ENCODE measurements at regions not wholly inside any gene's neighbourhood (a gene's known extent, or its start where the extent isn't known, plus 50 kb on each side); places are given as distances from the start of the nearest gene placed in this dataset.
"Not testable (repeated sequence)": the region's sequence is repeated elsewhere in the genome, so short reads cannot be mapped to it uniquely, and the experiment has no call there.

GRCh38 chr2:150136401-150136800 lies 351.1 kb downstream of the RND3 start:
- no peak for DNase-seq (ENCODE audit: low spot score)

- DNase-seq (ENCODE audit: low spot score) = no peak
These were observed 352.1 kb downstream of the RND3 start for GRCh38 chr2:150135223-150135883.

DNA sequence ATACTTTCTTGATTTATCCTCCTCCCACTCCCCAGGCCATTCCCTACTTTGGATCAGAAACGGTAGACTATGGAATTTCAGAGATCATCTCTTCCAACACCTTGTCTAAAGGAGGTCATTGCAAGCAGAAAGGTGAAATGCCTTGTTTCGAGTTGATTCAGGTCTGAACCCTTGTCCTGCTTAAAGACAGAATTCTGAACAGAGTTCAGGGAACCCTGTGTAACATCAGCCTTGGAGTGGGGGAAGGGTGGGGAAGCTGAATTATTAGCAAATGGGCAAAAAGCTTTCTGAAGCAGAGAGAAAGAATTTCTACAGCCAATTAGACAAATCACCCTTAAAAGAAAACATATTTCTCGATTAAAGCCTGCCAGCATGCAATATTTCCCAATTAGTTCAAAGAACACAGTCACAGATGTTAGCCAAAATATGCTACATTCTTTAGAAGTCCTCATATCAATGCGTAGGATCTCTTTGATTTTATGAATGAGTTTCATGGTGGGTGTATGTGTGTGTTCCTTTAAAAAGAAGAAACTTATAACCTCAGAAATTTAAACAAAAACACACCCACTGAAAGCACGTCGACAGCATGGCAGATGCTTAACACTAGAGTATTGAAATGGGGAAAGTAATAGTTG lies 353.1 kb downstream of the RND3 start:
- DNase-seq (ENCODE audit: low spot score) = no peak

- no peak for DNase-seq (ENCODE audit: low spot score)
These were observed 353.8 kb downstream of the RND3 start for GRCh38 chr2:150133623-150134022.

DNA sequence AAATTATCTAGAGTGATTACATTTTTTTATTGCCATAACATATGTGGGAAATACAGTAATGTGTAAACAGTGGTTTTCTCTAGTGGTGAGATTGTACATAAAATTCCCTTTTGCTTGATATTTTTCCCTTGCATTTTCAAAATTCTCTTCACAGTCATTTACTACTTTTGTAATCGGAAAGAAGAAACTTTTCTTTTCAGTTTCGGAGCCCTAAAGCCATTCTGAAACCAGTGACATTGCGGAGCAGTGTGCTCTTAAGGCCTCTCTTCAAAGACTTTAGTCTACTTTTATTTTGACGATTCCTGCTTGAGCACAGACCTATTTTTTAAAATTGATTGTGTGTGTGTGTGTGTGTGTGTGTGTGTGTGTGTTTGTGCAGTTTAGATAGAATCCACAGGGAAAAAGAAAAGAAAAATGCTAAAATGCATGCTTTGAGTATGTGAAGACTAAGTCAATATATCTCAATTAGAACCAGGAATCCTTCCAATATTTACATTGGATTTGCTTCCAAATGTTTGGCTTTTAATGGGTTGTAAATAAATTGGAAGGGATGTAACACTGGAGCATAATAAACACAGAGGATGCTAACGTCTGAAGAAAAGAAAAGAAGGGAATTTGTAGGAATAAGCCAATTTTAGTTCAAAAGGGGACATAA lies 357.4 kb downstream of the RND3 start:
- DNase-seq (ENCODE audit: low spot score) = no peak

GRCh38 chr2:150127995-150128394 lies 359.5 kb downstream of the RND3 start:
- no peak for DNase-seq (ENCODE audit: low spot score)

GRCh38 chr2:150127346-150127990 lies 360.0 kb downstream of the RND3 start:
- no peak for DNase-seq (ENCODE audit: low spot score)

GRCh38 chr2:150126839-150127238 lies 360.6 kb downstream of the RND3 start:
- DNase-seq (ENCODE audit: low spot score) = no peak

DNA sequence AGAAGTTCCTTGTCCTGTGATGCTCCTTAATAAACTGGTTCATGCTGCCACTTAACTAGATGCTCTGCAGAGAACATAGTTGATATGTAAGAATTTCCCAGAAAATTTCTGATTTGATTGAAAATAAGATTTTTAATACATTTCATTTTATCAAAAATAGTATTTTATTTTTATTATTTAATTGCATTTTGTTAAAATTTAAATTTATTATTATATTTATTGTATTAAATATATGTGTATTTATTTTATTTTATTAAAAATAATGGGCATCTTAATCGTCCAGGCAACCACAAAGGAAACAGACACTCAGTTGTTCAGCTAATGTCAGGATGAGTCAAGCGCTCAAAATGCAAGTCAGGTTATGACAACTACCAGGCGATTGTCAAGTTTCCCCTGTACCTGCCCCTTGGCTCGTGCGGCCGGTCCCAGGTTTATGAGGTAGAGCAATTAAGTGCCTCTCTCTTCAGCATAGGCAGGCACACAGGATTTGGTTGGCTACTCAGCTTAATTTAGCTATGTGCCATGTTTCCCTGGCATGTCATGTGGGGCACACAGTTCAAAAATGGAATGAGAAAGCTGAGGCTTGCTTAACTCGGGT lies 361.2 kb downstream of the RND3 start:
- no peak for DNase-seq (ENCODE audit: low spot score)

- DNase-seq (ENCODE audit: low spot score) = no peak
These were observed 361.8 kb downstream of the RND3 start for GRCh38 chr2:150125708-150126107.

DNA sequence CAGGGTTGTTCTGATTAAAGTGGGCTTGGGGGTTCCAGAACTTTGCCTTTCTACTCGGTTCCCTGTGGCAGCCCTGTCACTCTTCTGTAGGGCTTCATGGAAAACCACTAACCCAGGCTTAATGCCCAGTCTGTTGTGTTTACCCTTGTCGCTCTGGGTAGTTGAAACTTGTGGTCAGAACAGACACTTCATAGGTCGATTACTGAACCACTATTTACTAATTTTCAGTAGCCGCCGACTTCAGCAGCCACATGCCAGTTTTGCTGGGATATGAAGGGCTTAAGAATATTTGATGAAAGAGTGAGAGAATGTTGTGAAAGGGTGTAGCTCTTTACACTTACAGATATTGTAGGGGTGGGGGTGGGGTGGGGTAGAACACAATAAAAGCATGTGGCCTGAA lies 362.3 kb downstream of the RND3 start:
- no peak for DNase-seq (ENCODE audit: low spot score)

DNA sequence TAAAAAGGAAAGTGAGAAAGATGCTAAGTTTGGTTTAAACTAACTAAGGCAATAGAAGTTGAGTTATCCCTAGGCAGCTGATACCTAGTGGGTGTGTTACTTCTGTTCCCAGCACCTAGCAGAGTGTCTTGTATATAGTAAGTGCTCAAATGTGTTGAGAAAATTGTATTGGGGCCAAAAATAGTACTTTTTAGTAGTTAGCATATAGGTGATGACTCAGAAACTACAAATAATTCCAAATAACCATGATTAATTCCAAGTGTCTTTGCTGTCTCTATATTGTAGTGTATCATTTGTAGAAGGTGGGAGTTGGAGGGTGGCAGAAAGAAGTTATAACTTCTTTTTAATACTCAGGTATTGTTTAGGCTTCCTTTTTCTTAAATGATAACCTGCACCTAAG lies 362.7 kb downstream of the RND3 start:
- no peak for DNase-seq (ENCODE audit: low spot score)

DNA sequence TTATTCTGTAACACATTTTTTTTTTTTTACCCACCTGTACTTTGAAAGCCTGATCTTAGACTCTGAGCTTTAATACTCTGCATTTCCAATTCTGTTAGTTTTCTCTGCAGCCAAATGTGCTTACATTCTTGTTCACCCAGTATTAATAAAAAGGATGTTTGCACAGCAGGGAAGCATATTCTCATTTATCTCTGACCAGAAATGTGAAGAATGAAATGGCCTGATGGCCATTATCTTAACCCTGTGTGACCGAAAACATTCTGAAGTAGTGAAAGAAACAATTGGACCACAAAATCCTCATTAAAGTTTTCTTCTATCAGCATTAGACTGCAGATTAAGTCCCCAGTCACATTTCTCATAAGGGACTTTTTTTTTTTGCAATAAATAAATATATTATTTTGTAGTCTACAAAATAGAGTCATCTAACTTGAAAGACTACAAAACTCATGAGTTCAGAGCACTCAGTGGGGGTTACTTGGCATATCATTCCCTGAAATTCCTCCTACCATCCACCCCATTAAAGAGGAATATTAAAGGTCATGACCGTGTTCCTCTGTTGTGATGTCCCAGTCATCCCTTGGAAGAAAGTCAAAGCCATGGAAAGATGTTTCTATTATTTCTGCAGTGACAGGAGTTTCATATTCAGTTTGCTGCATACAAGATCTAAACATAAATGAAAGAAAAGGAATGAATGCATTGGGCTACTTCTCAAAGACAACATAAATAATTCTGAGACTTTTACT lies 364.4 kb downstream of the RND3 start:
- DNase-seq (ENCODE audit: low spot score) = no peak

- DNase-seq (ENCODE audit: low spot score) = no peak
These were observed 365.3 kb downstream of the RND3 start for GRCh38 chr2:150122156-150122555.

DNA sequence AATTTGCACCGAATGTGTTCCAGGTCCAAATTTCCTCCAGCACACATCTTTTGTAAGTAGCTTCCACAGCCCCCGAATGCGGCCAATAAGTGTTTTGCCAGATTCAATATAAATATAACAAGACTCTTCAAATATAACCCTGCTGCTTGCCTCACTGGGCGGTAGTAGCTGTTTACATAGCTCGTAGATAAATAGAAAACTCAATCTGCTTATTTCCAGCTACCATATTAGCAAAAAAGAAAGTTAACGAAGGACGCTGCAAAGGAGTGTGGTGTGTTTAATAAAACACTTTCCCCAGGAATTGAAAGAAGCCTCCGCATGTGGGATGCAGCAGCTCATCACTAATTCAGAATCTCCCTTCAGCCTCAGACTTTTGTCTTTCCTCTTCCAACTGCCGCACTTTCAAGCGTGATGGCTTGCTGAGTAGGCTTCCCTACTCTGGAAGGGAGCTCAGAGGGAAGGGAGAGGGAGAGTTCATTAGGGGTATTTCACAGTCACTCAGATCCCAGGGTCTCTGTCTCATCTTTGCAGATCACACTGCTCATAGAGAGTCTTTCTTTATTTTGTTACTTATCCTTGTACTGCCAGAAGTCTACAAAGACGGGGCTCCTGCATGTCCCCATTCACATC lies 367.0 kb downstream of the RND3 start:
- DNase-seq (ENCODE audit: low spot score) = no peak

DNA sequence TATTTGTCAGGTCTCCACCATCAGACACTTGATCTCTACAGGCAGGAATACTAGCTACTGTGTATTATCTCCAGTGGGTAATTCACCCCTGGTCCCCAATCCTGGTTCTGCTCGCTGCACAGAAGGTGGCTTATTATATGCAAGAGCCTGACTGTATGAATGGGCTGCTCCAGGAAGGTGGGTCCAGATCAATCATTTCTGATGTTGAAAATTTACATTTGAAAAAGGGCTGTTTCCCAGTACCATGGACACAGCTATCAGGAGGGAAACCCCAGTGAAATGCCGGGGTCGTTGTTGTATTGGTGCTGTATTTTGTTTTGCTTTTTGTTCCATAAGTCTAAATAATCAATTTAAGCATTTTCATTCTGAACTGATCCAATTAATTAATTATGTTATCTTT lies 367.6 kb downstream of the RND3 start:
- no peak for DNase-seq (ENCODE audit: low spot score)

DNA sequence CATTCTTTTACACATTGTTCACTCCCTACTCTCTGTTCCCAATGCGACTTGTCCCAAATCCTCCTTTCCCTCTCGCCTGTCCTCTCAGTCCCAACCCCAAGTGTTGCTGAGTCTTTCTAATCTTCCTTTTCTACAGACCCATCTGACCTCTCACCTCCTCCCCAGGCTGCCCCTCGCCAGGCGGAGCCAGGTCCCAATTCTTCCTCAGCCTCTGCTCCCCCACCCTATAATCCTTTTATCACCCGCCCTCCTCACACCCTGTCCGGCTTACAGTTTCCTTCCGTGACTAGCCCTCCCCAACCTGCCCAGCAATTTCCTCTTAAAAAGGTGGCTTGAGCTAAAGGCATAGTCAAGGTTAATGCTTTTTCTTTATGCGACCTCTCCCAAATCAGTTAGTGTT lies 373.4 kb downstream of the RND3 start:
- DNase-seq (ENCODE audit: low spot score) = not testable (repeated sequence)

GRCh38 chr2:150110548-150110947 lies 376.9 kb downstream of the RND3 start:
- no peak for DNase-seq (ENCODE audit: low spot score)

DNA sequence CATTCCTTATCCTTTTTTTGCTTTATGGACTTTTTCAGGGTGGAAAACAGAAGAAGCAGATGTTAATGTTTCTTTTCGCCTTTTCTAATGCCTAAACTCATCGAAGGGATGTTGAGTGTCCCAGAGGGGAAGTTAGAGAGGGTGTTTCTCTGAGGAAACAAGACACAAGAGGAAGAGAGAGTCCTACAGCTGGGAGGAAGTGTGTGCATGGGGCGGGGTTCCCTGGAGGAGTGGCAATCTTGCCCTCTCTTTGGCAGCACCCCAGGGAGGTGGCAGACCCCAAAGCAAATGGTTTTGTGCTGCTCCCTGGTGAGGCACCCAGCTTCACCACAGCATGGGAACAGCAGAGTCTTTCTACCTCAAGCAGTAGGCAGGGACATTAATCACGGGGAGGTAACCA lies 377.6 kb downstream of the RND3 start:
- DNase-seq (ENCODE audit: low spot score) = peak; percentile 23

DNA sequence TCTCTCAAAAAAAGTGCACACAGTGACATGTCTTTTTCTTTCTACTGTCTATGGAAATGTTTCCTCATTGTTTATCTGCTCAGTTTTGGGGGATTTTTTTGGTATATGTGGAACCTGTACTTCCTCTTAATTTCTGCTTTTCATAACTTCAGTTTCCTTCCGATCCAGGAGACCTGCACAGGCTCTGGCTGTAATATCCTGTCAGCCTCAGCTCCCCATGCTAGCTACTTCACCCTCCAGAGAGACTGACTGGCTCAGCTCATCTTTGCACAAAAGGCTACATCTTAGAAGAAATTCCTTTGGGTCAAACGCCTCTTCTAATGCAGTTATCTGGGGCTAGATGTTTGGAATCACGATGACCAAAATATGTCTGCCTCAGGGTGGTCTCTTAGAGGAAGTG lies 378.4 kb downstream of the RND3 start:
- no peak for DNase-seq (ENCODE audit: low spot score)

DNA sequence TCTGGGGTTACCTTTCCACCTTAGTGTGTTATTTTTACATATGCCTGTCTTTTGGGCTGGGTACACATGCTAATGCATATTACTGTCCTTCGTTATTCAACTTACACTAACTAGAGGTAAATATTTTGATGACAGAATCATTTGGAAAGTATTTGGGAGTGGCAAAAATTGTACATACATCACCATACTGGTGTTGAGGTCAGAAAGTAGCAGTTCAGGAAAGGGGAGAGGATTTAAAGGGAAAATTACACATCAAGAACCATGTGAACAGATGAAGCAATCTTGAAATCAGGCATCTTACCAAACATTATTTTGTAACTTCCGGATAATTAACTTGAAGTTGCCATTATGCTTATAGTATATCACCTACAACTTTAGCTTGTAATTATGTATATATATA lies 379.7 kb downstream of the RND3 start:
- no peak for DNase-seq (ENCODE audit: low spot score)
